ENCODE measurements at regions not wholly inside any gene's neighbourhood (a gene's known extent, or its start where the extent isn't known, plus 50 kb on each side); places are given as distances from the start of the nearest gene placed in this dataset.
"Not testable (repeated sequence)": the region's sequence is repeated elsewhere in the genome, so short reads cannot be mapped to it uniquely, and the experiment has no call there.

DNA sequence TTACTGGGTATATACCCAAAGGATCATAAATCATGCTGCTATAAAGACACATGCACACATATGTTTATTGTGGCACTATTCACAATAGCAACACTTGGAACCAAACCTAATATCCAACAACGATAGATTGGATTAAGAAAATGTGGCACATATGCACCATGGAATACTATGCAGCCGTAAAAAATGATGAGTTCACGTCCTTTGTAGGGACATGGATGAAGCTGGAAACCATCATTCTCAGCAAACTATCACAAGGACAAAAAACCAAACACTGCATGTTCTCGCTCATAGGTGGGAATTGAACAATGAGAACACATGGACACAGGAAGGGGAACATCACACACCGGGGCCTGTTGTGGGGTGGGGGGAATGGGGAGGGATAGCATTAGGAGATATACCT, 744.0 kb downstream of the SH3BGRL start:
- not testable (repeated sequence) for ATAC-seq; BruUV-seq (replicated peaks)
- 0% methylated on average over 3 of the region's 5 CpGs for WGBS (ENCODE audit: insufficient coverage, low coverage, missing lambda C conversion rate)

DNA sequence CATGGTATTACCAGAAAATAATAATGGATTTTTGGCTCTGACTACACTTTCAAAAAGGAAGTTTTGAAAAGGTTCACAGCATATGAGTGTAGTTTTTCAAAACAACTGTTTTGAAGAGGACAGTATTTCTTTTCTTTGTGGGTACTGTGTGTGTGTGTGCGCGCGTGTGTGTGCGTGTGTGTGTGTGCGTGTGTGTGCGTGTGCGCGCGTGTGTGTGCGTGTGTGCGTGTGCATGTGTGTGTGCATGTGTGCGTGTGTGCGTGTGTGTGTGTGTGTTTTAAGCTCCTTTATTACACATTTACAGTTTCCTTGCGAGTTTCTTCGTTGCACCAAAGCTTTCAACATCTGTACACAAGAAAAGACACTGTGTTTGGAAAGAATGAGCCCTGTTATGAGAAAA, 755.4 kb downstream of the SH3BGRL start:
- WGBS (ENCODE audit: insufficient coverage, low coverage, missing lambda C conversion rate) = no CpG with 5 or more reads among the region's 15 CpGs
- H3K27ac ChIP-seq (ENCODE audit: extremely low read depth, low read depth, low read length) = no peak overlapping the region
- ATAC-seq = no peak
- H3K4me3 ChIP-seq = no peak overlapping the region
- H4K20me1 ChIP-seq (replicated peaks; ENCODE audit: control insufficient read depth, insufficient read depth, low read length) = no peaks in the 10 kb centered on the region
- H3K4me2 ChIP-seq (ENCODE audit: insufficient read depth, low read length) = no peak overlapping the region
- no peaks in the 10 kb centered on the region for H3K4me1 ChIP-seq (replicated peaks in 1 of 2; ENCODE audit: control insufficient read depth in 2 of 2, insufficient read depth in 2 of 2, low read length in 2 of 2)
- ChIA-PET CTCF (ENCODE audit: low intra/inter-chr PET ratio) (no interaction called here), POLR2A (no interaction called here)
- no peak for DNase-seq (ENCODE audit: extremely low read depth in 1 of 4, low spot score in 3 of 4)
- no peaks in the 10 kb centered on the region for H3K9me3 ChIP-seq (replicated peaks; ENCODE audit: control insufficient read depth, insufficient read depth, low read depth, low read length)
- H3K9ac ChIP-seq (ENCODE audit: insufficient read depth in 1 of 2, low read depth in 2 of 2, low read length in 2 of 2) = no peak overlapping the region
- intact Hi-C loops (cut with micrococcal nuclease) (no loop called here), in situ Hi-C loops (cut with MboI) (no loop called here)
- no peaks in the 10 kb centered on the region for H3K27me3 ChIP-seq (ENCODE audit: control insufficient read depth in 2 of 2, insufficient read depth in 2 of 2, low read length in 2 of 2)
- no peak for FAIRE-seq
- H3K79me2 ChIP-seq (ENCODE audit: control insufficient read depth, insufficient read depth, low read length) = no peaks in the 10 kb centered on the region
- H3K36me3 ChIP-seq (ENCODE audit: control insufficient read depth, insufficient read depth, low read length) = no peaks in the 10 kb centered on the region
- BruUV-seq (replicated peaks) = no TSS peak
- no peaks in the 10 kb centered on the region for H3K9me1 ChIP-seq (ENCODE audit: control insufficient read depth, insufficient read depth, low read length)
- no peak overlapping the region for H2AFZ ChIP-seq (ENCODE audit: low read depth, low read length)
- TF ChIP-seq ZNF197 (CRISPR knock-in tag; IDR thresholded peaks at IDR 0.05; ENCODE audit: low read depth) (no peak), KDM5B (IDR thresholded peaks at IDR 0.05; ENCODE audit: insufficient replicate concordance, low read depth, low read length) (no peak), SOX6 (IDR thresholded peaks at IDR 0.05) (no peak), ARID1B (IDR thresholded peaks at IDR 0.05) (no peak), TEAD1 (CRISPR knock-in tag; IDR thresholded peaks at IDR 0.05) (no peak), MYNN (IDR thresholded peaks at IDR 0.05) (no peak), MYNN (CRISPR knock-in tag; IDR thresholded peaks at IDR 0.05) (no peak), TAF1 (IDR thresholded peaks at IDR 0.05; ENCODE audit: control insufficient read depth, extremely low read depth, insufficient read depth, low read length, severe bottlenecking) (no peak)
- TF ChIP-seq, protein P1, sequence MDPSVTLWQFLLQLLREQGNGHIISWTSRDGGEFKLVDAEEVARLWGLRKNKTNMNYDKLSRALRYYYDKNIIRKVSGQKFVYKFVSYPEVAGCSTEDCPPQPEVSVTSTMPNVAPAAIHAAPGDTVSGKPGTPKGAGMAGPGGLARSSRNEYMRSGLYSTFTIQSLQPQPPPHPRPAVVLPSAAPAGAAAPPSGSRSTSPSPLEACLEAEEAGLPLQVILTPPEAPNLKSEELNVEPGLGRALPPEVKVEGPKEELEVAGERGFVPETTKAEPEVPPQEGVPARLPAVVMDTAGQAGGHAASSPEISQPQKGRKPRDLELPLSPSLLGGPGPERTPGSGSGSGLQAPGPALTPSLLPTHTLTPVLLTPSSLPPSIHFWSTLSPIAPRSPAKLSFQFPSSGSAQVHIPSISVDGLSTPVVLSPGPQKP (CRISPR knock-in tag; IDR thresholded peaks at IDR 0.05) = no peak
- TF ChIP-seq, protein P2, sequence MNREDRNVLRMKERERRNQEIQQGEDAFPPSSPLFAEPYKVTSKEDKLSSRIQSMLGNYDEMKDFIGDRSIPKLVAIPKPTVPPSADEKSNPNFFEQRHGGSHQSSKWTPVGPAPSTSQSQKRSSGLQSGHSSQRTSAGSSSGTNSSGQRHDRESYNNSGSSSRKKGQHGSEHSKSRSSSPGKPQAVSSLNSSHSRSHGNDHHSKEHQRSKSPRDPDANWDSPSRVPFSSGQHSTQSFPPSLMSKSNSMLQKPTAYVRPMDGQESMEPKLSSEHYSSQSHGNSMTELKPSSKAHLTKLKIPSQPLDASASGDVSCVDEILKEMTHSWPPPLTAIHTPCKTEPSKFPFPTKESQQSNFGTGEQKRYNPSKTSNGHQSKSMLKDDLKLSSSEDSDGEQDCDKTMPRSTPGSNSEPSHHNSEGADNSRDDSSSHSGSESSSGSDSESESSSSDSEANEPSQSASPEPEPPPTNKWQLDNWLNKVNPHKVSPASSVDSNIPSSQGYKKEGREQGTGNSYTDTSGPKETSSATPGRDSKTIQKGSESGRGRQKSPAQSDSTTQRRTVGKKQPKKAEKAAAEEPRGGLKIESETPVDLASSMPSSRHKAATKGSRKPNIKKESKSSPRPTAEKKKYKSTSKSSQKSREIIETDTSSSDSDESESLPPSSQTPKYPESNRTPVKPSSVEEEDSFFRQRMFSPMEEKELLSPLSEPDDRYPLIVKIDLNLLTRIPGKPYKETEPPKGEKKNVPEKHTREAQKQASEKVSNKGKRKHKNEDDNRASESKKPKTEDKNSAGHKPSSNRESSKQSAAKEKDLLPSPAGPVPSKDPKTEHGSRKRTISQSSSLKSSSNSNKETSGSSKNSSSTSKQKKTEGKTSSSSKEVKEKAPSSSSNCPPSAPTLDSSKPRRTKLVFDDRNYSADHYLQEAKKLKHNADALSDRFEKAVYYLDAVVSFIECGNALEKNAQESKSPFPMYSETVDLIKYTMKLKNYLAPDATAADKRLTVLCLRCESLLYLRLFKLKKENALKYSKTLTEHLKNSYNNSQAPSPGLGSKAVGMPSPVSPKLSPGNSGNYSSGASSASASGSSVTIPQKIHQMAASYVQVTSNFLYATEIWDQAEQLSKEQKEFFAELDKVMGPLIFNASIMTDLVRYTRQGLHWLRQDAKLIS (CRISPR knock-in tag; IDR thresholded peaks at IDR 0.05) = no peak

More for the DNA sequence above, 744.0 kb downstream of the SH3BGRL start:
- H3K4me3 ChIP-seq; H3K27me3 ChIP-seq (ENCODE audit: control insufficient read depth in 2 of 2, insufficient read depth in 2 of 2, low read length in 2 of 2); POLR2A ChIA-PET; H3K27ac ChIP-seq (ENCODE audit: extremely low read depth, low read depth, low read length); H3K79me2 ChIP-seq (ENCODE audit: control insufficient read depth, insufficient read depth, low read length); H2AFZ ChIP-seq (ENCODE audit: low read depth, low read length); intact Hi-C loops (cut with micrococcal nuclease); CTCF ChIA-PET (ENCODE audit: low intra/inter-chr PET ratio); H3K9me3 ChIP-seq (replicated peaks; ENCODE audit: control insufficient read depth, insufficient read depth, low read depth, low read length); in situ Hi-C loops (cut with MboI); DNase-seq (ENCODE audit: extremely low read depth in 1 of 4, low spot score in 3 of 4); H3K4me1 ChIP-seq (replicated peaks in 1 of 2; ENCODE audit: control insufficient read depth in 2 of 2, insufficient read depth in 2 of 2, low read length in 2 of 2); H3K9ac ChIP-seq (ENCODE audit: insufficient read depth in 1 of 2, low read depth in 2 of 2, low read length in 2 of 2); H3K36me3 ChIP-seq (ENCODE audit: control insufficient read depth, insufficient read depth, low read length); H3K9me1 ChIP-seq (ENCODE audit: control insufficient read depth, insufficient read depth, low read length); H4K20me1 ChIP-seq (replicated peaks; ENCODE audit: control insufficient read depth, insufficient read depth, low read length); FAIRE-seq; H3K4me2 ChIP-seq (ENCODE audit: insufficient read depth, low read length): not testable (repeated sequence)

All from K562 (cell line).